CD8-positive, alpha-beta memory T cell (primary cell): ENCODE measurements at regions not wholly inside any gene's neighbourhood (a gene's known extent, or its start where the extent isn't known, plus 50 kb on each side); places are given as distances from the start of the nearest gene placed in this dataset.
"Not testable (repeated sequence)": the region's sequence is repeated elsewhere in the genome, so short reads cannot be mapped to it uniquely, and the experiment has no call there.

Source experiments
- CTCF ChIA-PET: fragments of 350-600 bp; sonication (Branson Sonifier 250); formaldehyde crosslinking; loops from one replicate; lab custom pipeline; 2021; ENCODE audit warnings: antibody characterized with exemption; lab: Charles Lee
- POLR2A ChIA-PET: fragments of 350-600 bp; sonication (Branson Sonifier 250); formaldehyde crosslinking; loops from one replicate; lab custom pipeline; 2021; ENCODE audit warnings: antibody characterized with exemption; lab: Charles Lee
- DNase-seq, 5 donors: peaks; one replicate each; pipeline versions ENCODE4 v3.0.0 to v3.0.0-alpha.2; 2020 to 2022; ENCODE audit warnings: mixed read lengths in 1 of 5
- H3K27ac ChIP-seq: one replicate; pipeline ENCODE4 v1.7.0; 2013; ENCODE audit warnings: low read depth, mild to moderate bottlenecking, low read length, moderate library complexity
- H3K27me3 ChIP-seq: 2 replicates; pipeline ENCODE4 v1.7.0; 2013; ENCODE audit warnings: low read length, mild to moderate bottlenecking; ENCODE audit not compliant: insufficient read depth, poor library complexity, severe bottlenecking
- H3K36me3 ChIP-seq: 2 replicates; pipeline ENCODE4 v1.7.0; 2013; ENCODE audit warnings: mild to moderate bottlenecking, low read length, moderate library complexity; ENCODE audit not compliant: insufficient read depth
- H3K4me1 ChIP-seq: 2 replicates; pipeline ENCODE4 v1.7.0; 2013; ENCODE audit warnings: mild to moderate bottlenecking, low read length, moderate library complexity; ENCODE audit not compliant: insufficient read depth
- H3K4me3 ChIP-seq: 2 replicates; pipeline ENCODE4 v1.7.0; 2013; ENCODE audit warnings: mild to moderate bottlenecking, low read length
- H3K9me3 ChIP-seq: 2 replicates; pipeline ENCODE4 v1.7.0; 2013; ENCODE audit warnings: mild to moderate bottlenecking, low read length
- H3K27ac Mint-ChIP-seq, 8 donors: one replicate each; pipeline ENCODE4 v1.8.0; 2020 to 2021; ENCODE audit warnings: mixed read lengths in 8 of 8, mild to moderate bottlenecking in 6 of 8, inconsistent platforms in 3 of 8, moderate library complexity in 3 of 8
- H3K27me3 Mint-ChIP-seq, 2 donors: one replicate each; pipeline ENCODE4 v1.8.0; 2020 to 2021; ENCODE audit warnings: mixed read lengths in 2 of 2, mild to moderate bottlenecking in 1 of 2, moderate library complexity in 1 of 2
- H3K36me3 Mint-ChIP-seq, 3 donors: one replicate each; pipeline ENCODE4 v1.8.0; 2020 to 2021; ENCODE audit warnings: mixed read lengths in 3 of 3, inconsistent platforms in 1 of 3, mild to moderate bottlenecking in 1 of 3
- H3K4me1 Mint-ChIP-seq, 3 donors: one replicate each; pipeline ENCODE4 v1.8.0; 2020 to 2021; ENCODE audit warnings: mixed read lengths in 3 of 3, inconsistent platforms in 1 of 3, mild to moderate bottlenecking in 1 of 3
- H3K4me3 Mint-ChIP-seq, 7 donors: one replicate each; pipeline ENCODE4 v1.8.0; 2020 to 2021; ENCODE audit warnings: mixed read lengths in 7 of 7, mild to moderate bottlenecking in 6 of 7, moderate library complexity in 4 of 7, inconsistent platforms in 2 of 7
- H3K9me3 Mint-ChIP-seq, 5 donors: one replicate each; pipeline ENCODE4 v1.8.0; 2020 to 2022; ENCODE audit warnings: mixed read lengths in 5 of 5, mild to moderate bottlenecking in 3 of 5, moderate library complexity in 2 of 5, inconsistent platforms in 1 of 5

DNA sequence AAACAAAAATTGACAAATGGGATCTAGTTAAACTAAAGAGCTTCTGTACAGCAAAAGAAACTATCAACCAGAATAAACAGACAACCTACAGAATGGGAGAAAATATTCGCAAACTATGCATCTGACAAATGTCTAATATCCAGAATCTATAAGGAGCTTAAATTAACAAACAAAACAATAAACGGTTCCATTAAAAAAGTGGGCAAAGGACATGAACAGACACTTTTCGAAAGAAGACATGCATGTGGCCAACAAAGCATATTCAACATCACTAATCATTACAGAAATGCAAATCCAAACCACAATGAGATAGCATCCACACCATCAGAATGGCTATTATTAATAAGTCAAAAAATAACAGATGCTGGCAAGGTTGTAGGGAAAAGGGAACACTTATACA is 50.5 kb upstream of the MED13L start:
- H3K9me3 Mint-ChIP-seq, H3K4me3 Mint-ChIP-seq, H3K27ac ChIP-seq, CTCF ChIA-PET, H3K27ac Mint-ChIP-seq, H3K4me3 ChIP-seq, DNase-seq, H3K9me3 ChIP-seq, H3K36me3 ChIP-seq, H3K27me3 ChIP-seq, H3K27me3 Mint-ChIP-seq: not testable (repeated sequence)
- peaks cover 16% of the 10 kb centered on the region for H3K4me1 ChIP-seq
- peaks cover 16 to 29% (median 23%) of the 10 kb centered on the region in 3 donors for H3K4me1 Mint-ChIP-seq
- H3K36me3 Mint-ChIP-seq = peaks cover 0 to 13% (median 0%) of the 10 kb centered on the region in 3 donors
- POLR2A ChIA-PET = interaction anchor here (0.7 kb wide), 1 partner anchor 713 kb away, joined by 3 read pairs; no protein-coding TSS in a partner anchor

GRCh38 chr12:116331876-116332275 is 54.4 kb upstream of the MED13L start:
- Mint-ChIP-seq H3K36me3 (peaks cover 0 to 9% (median 0%) of the 10 kb centered on the region in 3 donors), H3K4me3 (no peak overlapping the region), H3K4me1 (no peaks in the 10 kb centered on the region), H3K27me3 (no peaks in the 10 kb centered on the region), H3K9me3 (no peaks in the 10 kb centered on the region), H3K27ac (no peak overlapping the region)
- no peaks in the 10 kb centered on the region for H3K27me3 ChIP-seq
- no peak overlapping the region for H3K4me3 ChIP-seq
- H3K4me1 ChIP-seq = no peaks in the 10 kb centered on the region
- POLR2A ChIA-PET = no interaction called here
- no peak overlapping the region for H3K27ac ChIP-seq
- no peak for DNase-seq
- H3K36me3 ChIP-seq = no peaks in the 10 kb centered on the region
- H3K9me3 ChIP-seq = no peaks in the 10 kb centered on the region
- CTCF ChIA-PET = no interaction called here

- Histone ChIP-seq H3K9me3 (no peaks in the 10 kb centered on the region), H3K27ac (no peak overlapping the region), H3K36me3 (no peaks in the 10 kb centered on the region), H3K4me1 (no peaks in the 10 kb centered on the region), H3K4me3 (no peak overlapping the region), H3K27me3 (no peaks in the 10 kb centered on the region)
- Mint-ChIP-seq H3K27me3 (no peaks in the 10 kb centered on the region), H3K4me3 (no peak overlapping the region), H3K27ac (no peak overlapping the region), H3K36me3 (peaks cover 0 to 4% (median 0%) of the 10 kb centered on the region in 3 donors), H3K4me1 (no peaks in the 10 kb centered on the region), H3K9me3 (no peaks in the 10 kb centered on the region)
- CTCF ChIA-PET = no interaction called here
- POLR2A ChIA-PET = no interaction called here
- DNase-seq = no peak
These were observed 55.4 kb upstream of the MED13L start for GRCh38 chr12:116332705-116333380.

GRCh38 chr12:116333402-116333801 is 55.9 kb upstream of the MED13L start:
- Mint-ChIP-seq H3K4me3 (no peak overlapping the region), H3K27me3 (no peaks in the 10 kb centered on the region), H3K36me3 (peaks cover 0 to 3% (median 0%) of the 10 kb centered on the region in 3 donors), H3K27ac (no peak overlapping the region), H3K9me3 (no peaks in the 10 kb centered on the region), H3K4me1 (no peaks in the 10 kb centered on the region)
- Histone ChIP-seq H3K4me1 (no peaks in the 10 kb centered on the region), H3K27ac (no peak overlapping the region), H3K9me3 (no peaks in the 10 kb centered on the region), H3K27me3 (no peaks in the 10 kb centered on the region), H3K4me3 (no peak overlapping the region), H3K36me3 (no peaks in the 10 kb centered on the region)
- DNase-seq = no peak
- POLR2A ChIA-PET = no interaction called here
- CTCF ChIA-PET = no interaction called here

GRCh38 chr12:116336542-116337065 is 59.1 kb upstream of the MED13L start:
- H3K27ac ChIP-seq = no peak overlapping the region
- ChIA-PET POLR2A (no interaction called here), CTCF (interaction anchor here (0.7 kb wide), 1 partner anchor 265 kb away, joined by 3 read pairs; no protein-coding TSS in a partner anchor)
- H3K36me3 ChIP-seq = no peaks in the 10 kb centered on the region
- H3K27me3 ChIP-seq = no peaks in the 10 kb centered on the region
- Mint-ChIP-seq H3K4me1 (no peaks in the 10 kb centered on the region), H3K36me3 (no peaks in the 10 kb centered on the region), H3K4me3 (no peak overlapping the region), H3K9me3 (peaks cover 0 to 2% (median 0%) of the 10 kb centered on the region in 5 donors), H3K27me3 (no peaks in the 10 kb centered on the region), H3K27ac (no peak overlapping the region)
- H3K4me1 ChIP-seq = no peaks in the 10 kb centered on the region
- no peaks in the 10 kb centered on the region for H3K9me3 ChIP-seq
- no peak overlapping the region for H3K4me3 ChIP-seq
- no peak for DNase-seq

GRCh38 chr12:116337312-116337711 is 59.8 kb upstream of the MED13L start:
- no peak overlapping the region for H3K4me3 ChIP-seq
- no peaks in the 10 kb centered on the region for H3K4me1 ChIP-seq
- Mint-ChIP-seq H3K4me1 (no peaks in the 10 kb centered on the region), H3K27me3 (no peaks in the 10 kb centered on the region), H3K9me3 (peaks cover 0 to 2% (median 0%) of the 10 kb centered on the region in 5 donors), H3K4me3 (no peak overlapping the region), H3K36me3 (peaks cover 0 to 1% (median 0%) of the 10 kb centered on the region in 3 donors), H3K27ac (peak overlapping the region in 1 of 8 donors; percentile 35)
- CTCF ChIA-PET = interaction anchor here (0.7 kb wide), 1 partner anchor 264 kb away, joined by 3 read pairs; no protein-coding TSS in a partner anchor
- H3K27me3 ChIP-seq = no peaks in the 10 kb centered on the region
- H3K9me3 ChIP-seq = no peaks in the 10 kb centered on the region
- H3K36me3 ChIP-seq = no peaks in the 10 kb centered on the region
- H3K27ac ChIP-seq = no peak overlapping the region
- POLR2A ChIA-PET = no interaction called here
- DNase-seq = no peak

DNA sequence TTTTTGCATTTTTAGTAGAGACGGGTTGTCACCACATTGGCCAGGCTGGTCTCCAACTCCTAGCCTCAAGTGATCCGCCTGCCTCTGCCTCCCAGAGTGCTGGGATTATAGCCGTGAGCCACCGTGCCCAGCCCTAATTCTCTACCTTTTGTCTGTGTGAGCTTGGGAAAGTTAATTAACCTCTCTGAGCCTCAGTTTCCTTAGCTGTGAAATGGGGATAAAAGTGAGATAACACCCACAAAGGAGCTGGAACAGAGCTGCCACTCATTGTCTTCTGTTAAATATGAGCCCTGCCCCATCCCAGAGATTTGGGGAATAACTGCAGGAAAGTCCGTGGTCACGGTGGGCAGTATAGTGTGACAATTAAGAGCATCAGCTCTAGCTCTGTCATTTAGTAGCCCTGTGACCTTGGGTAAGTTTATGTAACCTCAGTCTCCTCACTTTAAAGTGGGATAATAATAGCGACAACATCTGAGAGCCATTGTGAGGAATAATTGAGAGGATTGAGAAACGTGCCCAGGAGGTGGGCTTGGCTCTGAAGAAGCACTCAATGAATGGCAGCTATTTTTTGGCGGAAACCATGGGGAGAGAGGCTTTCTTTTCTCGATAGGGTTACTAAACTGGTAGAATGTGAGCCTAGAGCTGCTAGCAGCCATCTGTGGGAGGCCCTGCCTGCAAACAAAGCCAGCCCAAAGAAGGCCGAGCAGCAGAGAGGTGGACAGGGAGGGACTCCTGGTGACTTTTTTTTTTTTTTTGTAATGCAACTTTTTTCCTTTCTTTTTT is 60.8 kb upstream of the MED13L start:
- Histone ChIP-seq H3K27me3 (no peaks in the 10 kb centered on the region), H3K36me3 (no peaks in the 10 kb centered on the region), H3K4me3 (no peak overlapping the region), H3K9me3 (no peaks in the 10 kb centered on the region), H3K4me1 (no peaks in the 10 kb centered on the region), H3K27ac (no peak overlapping the region)
- Mint-ChIP-seq H3K4me1 (no peaks in the 10 kb centered on the region), H3K36me3 (peaks cover 0 to 2% (median 1%) of the 10 kb centered on the region in 3 donors), H3K27ac (no peak overlapping the region), H3K4me3 (no peak overlapping the region), H3K27me3 (peaks cover 0 to 3% of the 10 kb centered on the region in 2 donors), H3K9me3 (peaks cover 0 to 6% (median 0%) of the 10 kb centered on the region in 5 donors)
- ChIA-PET POLR2A (no interaction called here), CTCF (no interaction called here)
- no peak for DNase-seq

DNA sequence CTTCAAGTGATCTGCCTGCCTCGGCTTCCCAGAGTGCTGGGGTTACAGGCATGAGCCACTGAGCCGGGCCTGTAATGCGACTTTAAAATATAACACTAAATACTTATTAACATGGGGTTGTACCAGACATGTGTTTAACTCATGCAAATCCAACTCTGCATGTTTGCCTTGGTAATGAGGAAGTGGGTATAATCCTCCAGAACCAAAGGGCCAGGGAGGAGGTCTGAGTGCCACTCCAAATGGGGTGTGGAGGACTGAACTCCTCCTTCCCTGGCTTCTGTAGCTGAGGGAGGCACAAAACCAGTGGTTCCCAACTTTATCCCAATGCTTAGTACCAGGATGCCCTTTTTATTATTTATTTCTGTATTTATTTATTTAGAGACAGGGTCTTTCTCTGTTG is 61.6 kb upstream of the MED13L start:
- H3K4me1 ChIP-seq = no peaks in the 10 kb centered on the region
- Mint-ChIP-seq H3K36me3 (peaks cover 0 to 6% (median 1%) of the 10 kb centered on the region in 3 donors), H3K4me1 (no peaks in the 10 kb centered on the region), H3K27me3 (peaks cover 0 to 3% of the 10 kb centered on the region in 2 donors), H3K4me3 (no peak overlapping the region), H3K27ac (no peak overlapping the region), H3K9me3 (peaks cover 0 to 6% (median 0%) of the 10 kb centered on the region in 5 donors)
- H3K4me3 ChIP-seq = no peak overlapping the region
- DNase-seq = no peak
- CTCF ChIA-PET = no interaction called here
- no peaks in the 10 kb centered on the region for H3K36me3 ChIP-seq
- H3K9me3 ChIP-seq = no peaks in the 10 kb centered on the region
- POLR2A ChIA-PET = no interaction called here
- no peaks in the 10 kb centered on the region for H3K27me3 ChIP-seq
- no peak overlapping the region for H3K27ac ChIP-seq
